ENCODE measurements at regions not wholly inside any gene's neighbourhood (a gene's known extent, or its start where the extent isn't known, plus 50 kb on each side); places are given as distances from the start of the nearest gene placed in this dataset.
"Not testable (repeated sequence)": the region's sequence is repeated elsewhere in the genome, so short reads cannot be mapped to it uniquely, and the experiment has no call there.

DNA sequence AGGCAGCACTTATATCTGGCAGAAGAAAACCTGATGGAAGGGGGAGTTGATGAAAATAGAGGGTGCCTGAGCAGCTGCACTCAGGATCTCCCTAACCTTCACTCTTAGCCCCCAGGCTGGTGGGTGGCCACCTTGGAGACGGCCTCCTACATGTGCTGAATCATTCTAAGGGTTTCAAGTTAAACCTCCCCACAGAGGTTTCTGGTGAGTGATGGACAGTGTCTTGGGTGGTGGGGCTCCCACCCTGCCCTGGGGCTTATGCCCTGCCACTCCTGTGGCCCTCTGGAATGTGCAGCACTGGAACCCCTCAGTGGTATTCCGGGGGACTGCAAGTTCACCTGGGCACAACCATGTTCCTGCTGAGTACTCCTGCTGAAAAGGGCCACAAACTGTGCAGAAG lies 357.2 kb downstream of the CD83 start:
- H3K27ac Mint-ChIP-seq, result no peak overlapping the region
- H3K4me3 Mint-ChIP-seq, result no peak overlapping the region
- CTCF ChIA-PET, result no interaction called here
- H3K4me1 Mint-ChIP-seq, result no peaks in the 10 kb centered on the region
- DNase-seq (no peak), ATAC-seq (no peak)
- H3K36me3 Mint-ChIP-seq, result peaks cover 5% of the 10 kb centered on the region
- H3K9me3 Mint-ChIP-seq (ENCODE audit: low read depth), result peaks cover 6% of the 10 kb centered on the region
- H3K27me3 Mint-ChIP-seq, result no peaks in the 10 kb centered on the region

- no peak overlapping the region for H3K27ac Mint-ChIP-seq
- H3K36me3 Mint-ChIP-seq, result peaks cover 2% of the 10 kb centered on the region
- H3K27me3 Mint-ChIP-seq, result no peaks in the 10 kb centered on the region
- H3K9me3 Mint-ChIP-seq (ENCODE audit: low read depth), result peaks cover 7% of the 10 kb centered on the region
- DNase-seq (no peak), ATAC-seq (no peak)
- H3K4me3 Mint-ChIP-seq, result no peak overlapping the region
- CTCF ChIA-PET, result no interaction called here
- H3K4me1 Mint-ChIP-seq, result no peaks in the 10 kb centered on the region
These were observed 357.7 kb downstream of the CD83 start for GRCh38 chr6:14475306-14475705.

DNA sequence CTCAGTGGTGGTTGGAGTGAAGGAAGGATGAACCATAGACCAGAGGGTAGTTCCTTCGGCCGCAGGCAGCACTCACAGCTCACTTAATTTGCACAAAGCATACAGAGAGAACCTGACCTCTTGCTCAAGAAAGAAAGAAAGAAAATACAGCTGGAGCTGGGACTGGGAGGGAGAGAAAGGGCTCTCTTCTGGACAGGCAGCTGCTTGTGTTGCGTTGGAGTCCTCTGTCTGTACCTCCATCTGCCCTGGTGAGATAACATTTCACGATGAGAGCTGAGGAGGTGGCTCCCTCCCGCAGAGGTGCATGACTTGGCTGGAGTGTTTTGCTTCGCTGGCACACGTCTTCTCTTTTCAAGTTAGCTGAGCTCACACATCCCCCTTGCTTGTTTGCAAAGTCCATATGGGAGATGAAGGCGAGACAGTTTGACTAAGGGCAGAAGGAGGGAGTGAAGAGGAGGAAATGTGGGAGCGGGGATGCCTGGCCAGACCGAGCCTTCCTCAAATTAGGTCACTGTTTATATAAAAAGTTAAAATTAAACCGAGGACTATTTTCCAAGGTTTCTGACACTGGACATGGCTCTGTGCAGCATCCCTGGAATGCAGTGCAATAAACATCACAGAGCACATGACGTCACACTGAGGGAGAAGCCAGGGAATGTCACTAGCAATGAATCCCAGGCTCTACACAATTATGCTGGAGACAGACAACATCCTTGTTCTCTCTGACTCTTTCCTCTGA lies 359.4 kb downstream of the CD83 start:
- CTCF ChIA-PET, result no interaction called here
- Mint-ChIP-seq H3K27ac (no peak overlapping the region), H3K4me3 (no peak overlapping the region)

GRCh38 chr6:14477559-14477958 lies 360.0 kb downstream of the CD83 start:
- Mint-ChIP-seq H3K36me3 (peaks cover 3% of the 10 kb centered on the region), H3K4me3 (no peak overlapping the region), H3K4me1 (no peaks in the 10 kb centered on the region), H3K27ac (no peak overlapping the region), H3K27me3 (no peaks in the 10 kb centered on the region), H3K9me3 (ENCODE audit: low read depth) (peaks cover 5% of the 10 kb centered on the region)
- DNase-seq (no peak), ATAC-seq (no peak)
- CTCF ChIA-PET, result no interaction called here

More for the DNA sequence above, 359.4 kb downstream of the CD83 start:
- Mint-ChIP-seq H3K9me3 (ENCODE audit: low read depth) (peaks cover 7% of the 10 kb centered on the region), H3K27me3 (no peaks in the 10 kb centered on the region), H3K36me3 (peaks cover 3% of the 10 kb centered on the region), H3K4me1 (no peaks in the 10 kb centered on the region)
- DNase-seq (no peak), ATAC-seq (no peak)

DNA sequence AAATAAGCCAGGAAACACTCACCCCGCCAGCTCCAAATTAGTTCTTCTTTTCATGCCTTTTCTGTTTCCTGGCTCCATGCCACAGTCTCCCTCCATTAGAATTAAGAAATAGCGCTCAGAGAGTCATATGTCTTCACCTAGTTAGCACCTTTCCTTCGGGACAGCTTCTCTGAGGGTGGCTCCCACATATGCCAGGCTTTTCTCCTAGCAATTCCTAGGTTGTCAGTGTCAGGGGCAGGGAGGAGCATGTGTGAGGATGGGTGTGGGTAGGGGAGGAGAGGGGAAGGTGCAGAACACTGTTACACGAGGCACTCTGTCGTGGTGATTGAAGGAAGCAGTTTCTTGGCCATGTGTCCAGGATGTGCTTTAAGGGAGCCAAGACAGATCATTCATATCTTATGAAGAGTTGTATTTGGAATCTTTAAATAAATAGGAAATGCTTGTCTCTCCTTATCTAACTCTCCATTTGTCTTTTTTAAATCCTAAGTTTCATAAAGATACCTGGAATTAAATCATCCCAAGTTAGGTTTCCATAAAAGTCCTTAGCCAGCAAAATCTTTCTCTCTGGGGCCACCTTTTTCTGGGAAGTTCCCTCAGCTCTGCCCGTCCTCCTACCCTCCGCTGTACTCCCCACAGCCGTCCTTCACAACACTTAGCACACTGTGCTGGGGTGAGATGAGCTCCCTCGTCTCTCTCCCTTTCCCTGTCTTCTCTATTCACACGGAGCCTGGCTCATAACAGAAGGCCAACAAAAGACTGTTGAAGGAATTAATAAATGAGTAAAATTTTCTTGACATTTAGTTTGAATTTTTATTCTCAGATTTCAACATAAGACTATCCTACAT lies 361.0 kb downstream of the CD83 start:
- H3K4me1 Mint-ChIP-seq, result no peaks in the 10 kb centered on the region
- no peaks in the 10 kb centered on the region for H3K27me3 Mint-ChIP-seq
- ATAC-seq (no peak), DNase-seq (no peak)
- CTCF ChIA-PET, result no interaction called here
- peaks cover 3% of the 10 kb centered on the region for H3K36me3 Mint-ChIP-seq
- no peak overlapping the region for H3K4me3 Mint-ChIP-seq
- H3K27ac Mint-ChIP-seq, result no peak overlapping the region
- H3K9me3 Mint-ChIP-seq (ENCODE audit: low read depth), result peaks cover 5% of the 10 kb centered on the region

- H3K4me3 Mint-ChIP-seq, H3K27me3 Mint-ChIP-seq, DNase-seq, CTCF ChIA-PET, H3K27ac Mint-ChIP-seq, H3K36me3 Mint-ChIP-seq, ATAC-seq, H3K4me1 Mint-ChIP-seq: not testable (repeated sequence)
- H3K9me3 Mint-ChIP-seq (ENCODE audit: low read depth), result peaks cover 12% of the 10 kb centered on the region
These were observed 364.4 kb downstream of the CD83 start for GRCh38 chr6:14481946-14482345.

DNA sequence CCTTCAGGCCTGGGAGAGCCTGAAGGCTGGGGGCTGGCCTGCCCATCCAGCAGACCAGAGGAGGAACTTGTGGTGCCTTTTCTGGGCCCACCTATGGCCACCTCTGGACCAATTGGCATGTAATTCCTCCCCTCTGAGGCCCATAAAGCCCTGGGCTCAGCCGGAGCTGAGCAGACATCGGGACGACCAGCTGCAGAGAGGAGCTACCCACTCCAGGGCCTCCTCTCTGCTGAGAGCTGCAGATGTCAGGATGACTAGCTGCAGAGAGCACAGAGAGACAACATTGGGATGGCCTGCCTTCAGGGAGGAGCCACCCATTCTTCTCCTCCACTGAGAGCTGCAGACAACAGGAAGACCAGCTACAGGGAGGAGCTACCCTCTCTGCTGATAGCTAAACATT lies 370.1 kb downstream of the CD83 start:
- no peak overlapping the region for H3K4me3 Mint-ChIP-seq
- CTCF ChIA-PET, result no interaction called here
- H3K4me1 Mint-ChIP-seq, result no peaks in the 10 kb centered on the region
- no peak for DNase-seq
- no peak overlapping the region for H3K27ac Mint-ChIP-seq
- ATAC-seq, result no peak
- H3K27me3 Mint-ChIP-seq, result no peaks in the 10 kb centered on the region
- no peaks in the 10 kb centered on the region for H3K36me3 Mint-ChIP-seq
- peaks cover 7% of the 10 kb centered on the region for H3K9me3 Mint-ChIP-seq (ENCODE audit: low read depth)

- no peak for DNase-seq
- CTCF ChIA-PET, result interaction anchor here (0.5 kb wide), 1 partner anchor 10 kb away, joined by 4 read pairs; no protein-coding TSS in a partner anchor
- peaks cover 7% of the 10 kb centered on the region for H3K9me3 Mint-ChIP-seq (ENCODE audit: low read depth)
- no peak overlapping the region for H3K27ac Mint-ChIP-seq
- H3K27me3 Mint-ChIP-seq, result no peaks in the 10 kb centered on the region
- no peaks in the 10 kb centered on the region for H3K36me3 Mint-ChIP-seq
- H3K4me3 Mint-ChIP-seq, result no peak overlapping the region
- H3K4me1 Mint-ChIP-seq, result no peaks in the 10 kb centered on the region
- ATAC-seq, result no peak
These were observed 370.6 kb downstream of the CD83 start for GRCh38 chr6:14488180-14488579.

GRCh38 chr6:14489445-14489844 lies 371.9 kb downstream of the CD83 start:
- ATAC-seq (no peak), DNase-seq (no peak)
- Mint-ChIP-seq H3K4me1 (no peaks in the 10 kb centered on the region), H3K27me3 (peaks cover 3% of the 10 kb centered on the region), H3K36me3 (no peaks in the 10 kb centered on the region), H3K27ac (no peak overlapping the region), H3K9me3 (ENCODE audit: low read depth) (peaks cover 7% of the 10 kb centered on the region), H3K4me3 (no peak overlapping the region)
- CTCF ChIA-PET, result no interaction called here

DNA sequence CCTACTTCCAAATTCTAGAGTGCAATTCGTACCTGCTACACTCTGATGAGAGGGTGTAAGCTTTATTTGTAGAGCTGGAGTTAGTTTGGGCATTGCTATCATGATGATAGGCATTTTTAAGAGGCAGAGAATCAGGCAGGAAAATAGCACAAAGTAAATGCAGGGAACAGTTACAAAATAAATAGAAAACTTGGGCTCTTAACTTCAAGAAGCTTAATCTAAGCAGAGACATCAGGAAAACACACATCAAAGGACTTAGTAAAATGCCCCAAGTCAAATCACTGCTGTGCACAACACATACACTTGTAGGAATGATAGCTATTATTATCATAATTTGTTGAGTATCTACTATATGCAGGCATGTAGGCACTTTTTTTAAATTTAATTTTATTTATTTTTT lies 381.2 kb downstream of the CD83 start:
- no peaks in the 10 kb centered on the region for H3K4me1 Mint-ChIP-seq
- H3K4me3 Mint-ChIP-seq, result no peak overlapping the region
- H3K36me3 Mint-ChIP-seq, result peaks cover 7% of the 10 kb centered on the region
- H3K27me3 Mint-ChIP-seq, result peaks cover 18% of the 10 kb centered on the region
- peaks cover 8% of the 10 kb centered on the region for H3K9me3 Mint-ChIP-seq (ENCODE audit: low read depth)
- CTCF ChIA-PET, result no interaction called here
- no peak overlapping the region for H3K27ac Mint-ChIP-seq
- DNase-seq (no peak), ATAC-seq (no peak)

GRCh38 chr6:14499309-14499708 lies 381.7 kb downstream of the CD83 start:
- no peaks in the 10 kb centered on the region for H3K4me1 Mint-ChIP-seq

GRCh38 chr6:14499841-14500240 lies 382.3 kb downstream of the CD83 start:
- CTCF ChIA-PET, result no interaction called here
- ATAC-seq, result no peak
- Mint-ChIP-seq H3K4me1 (no peaks in the 10 kb centered on the region), H3K27me3 (peaks cover 16% of the 10 kb centered on the region), H3K9me3 (ENCODE audit: low read depth) (peaks cover 8% of the 10 kb centered on the region), H3K27ac (no peak overlapping the region), H3K4me3 (no peak overlapping the region), H3K36me3 (peaks cover 7% of the 10 kb centered on the region)
- no peak for DNase-seq

More at GRCh38 chr6:14499309-14499708, 381.7 kb downstream of the CD83 start:
- CTCF ChIA-PET, result no interaction called here
- Mint-ChIP-seq H3K4me3 (no peak overlapping the region), H3K27ac (no peak overlapping the region), H3K9me3 (ENCODE audit: low read depth) (peaks cover 8% of the 10 kb centered on the region), H3K27me3 (peaks cover 18% of the 10 kb centered on the region), H3K36me3 (peaks cover 7% of the 10 kb centered on the region)
- ATAC-seq, result no peak
- DNase-seq, result no peak

GRCh38 chr6:14500809-14501208 lies 383.2 kb downstream of the CD83 start:
- DNase-seq (no peak), ATAC-seq (no peak)
- peaks cover 8% of the 10 kb centered on the region for H3K9me3 Mint-ChIP-seq (ENCODE audit: low read depth)
- H3K27me3 Mint-ChIP-seq, result peaks cover 10% of the 10 kb centered on the region
- H3K4me1 Mint-ChIP-seq, result no peaks in the 10 kb centered on the region
- no peak overlapping the region for H3K4me3 Mint-ChIP-seq
- CTCF ChIA-PET, result no interaction called here
- H3K36me3 Mint-ChIP-seq, result peaks cover 5% of the 10 kb centered on the region
- no peak overlapping the region for H3K27ac Mint-ChIP-seq

DNA sequence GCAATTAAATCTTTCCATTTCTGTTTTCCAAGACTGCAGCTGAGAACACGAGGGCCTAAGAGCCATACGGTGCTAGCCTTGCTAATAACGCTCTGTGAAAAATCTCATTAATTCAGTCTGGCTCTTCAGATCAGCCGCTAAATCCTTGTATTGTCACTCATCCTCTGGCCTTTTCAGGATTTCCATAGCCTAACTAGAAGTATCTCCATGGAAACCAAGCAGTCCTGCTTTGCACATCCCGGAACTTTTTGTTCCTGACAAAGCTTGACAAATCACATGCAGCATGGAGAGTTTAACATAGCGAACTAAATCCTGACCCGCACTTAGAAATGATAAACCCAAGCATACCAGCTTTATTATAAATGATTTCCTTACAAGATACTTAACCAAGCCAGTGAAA lies 383.7 kb downstream of the CD83 start:
- Mint-ChIP-seq H3K4me1 (no peaks in the 10 kb centered on the region), H3K36me3 (peaks cover 3% of the 10 kb centered on the region), H3K9me3 (ENCODE audit: low read depth) (peaks cover 5% of the 10 kb centered on the region), H3K4me3 (no peak overlapping the region), H3K27ac (no peak overlapping the region), H3K27me3 (peaks cover 6% of the 10 kb centered on the region)
- CTCF ChIA-PET, result no interaction called here
- DNase-seq (no peak), ATAC-seq (no peak)
